HFFc6 (cell line): ENCODE measurements at regions not wholly inside any gene's neighbourhood (a gene's known extent, or its start where the extent isn't known, plus 50 kb on each side); places are given as distances from the start of the nearest gene placed in this dataset.

Source experiments
- DNase-seq: peaks from one replicate; pipeline ENCODE4 v3.0.0-alpha.2; 2018
- H3K27ac Mint-ChIP-seq: 2 replicates; pipeline ENCODE4 v1.8.0; 2020; ENCODE audit warnings: mild to moderate bottlenecking, mixed read lengths
- H3K27me3 Mint-ChIP-seq: 2 replicates; pipeline ENCODE4 v1.8.0; 2021; ENCODE audit warnings: mild to moderate bottlenecking, moderate library complexity, mixed read lengths; ENCODE audit not compliant: insufficient read depth
- H3K36me3 Mint-ChIP-seq: 2 replicates; pipeline ENCODE4 v1.8.0; 2021; ENCODE audit warnings: low read depth, mixed read lengths
- H3K4me1 Mint-ChIP-seq: 2 replicates; pipeline ENCODE4 v1.8.0; 2020; ENCODE audit warnings: low read depth, mixed read lengths
- H3K4me3 Mint-ChIP-seq: 2 replicates; pipeline ENCODE4 v1.8.0; 2020; ENCODE audit warnings: mild to moderate bottlenecking, moderate library complexity, mixed read lengths
- H3K9me3 Mint-ChIP-seq: 2 replicates; pipeline ENCODE4 v1.8.0; 2020; ENCODE audit warnings: mild to moderate bottlenecking, mixed read lengths
- CTCF ChIP-seq: fragments of 200-600 bp; sonication (generic); IDR thresholded peaks from 2 replicates; pipeline ENCODE4 v1.5.0; 2021; ENCODE audit warnings: antibody characterized with exemption, mild to moderate bottlenecking

- H3K36me3 Mint-ChIP-seq, result 0 out of 2 replicates have a peak, but pooled peaks cover 5% of the 10 kb centered on the region
- no peak overlapping the region for H3K27ac Mint-ChIP-seq
- peaks cover 5% of the 10 kb centered on the region; the same call in 1 of the 2 replicates for H3K9me3 Mint-ChIP-seq
- no peak for TF ChIP-seq CTCF
- peaks cover 46% of the 10 kb centered on the region for H3K4me1 Mint-ChIP-seq
- peak overlapping the region; percentile 19; the same call in 1 of the 2 replicates for H3K4me3 Mint-ChIP-seq
- H3K27me3 Mint-ChIP-seq, result no peaks in the 10 kb centered on the region
- DNase-seq, result no peak
These were observed 669.9 kb downstream of the SLC16A7 start for GRCh38 chr12:60265741-60266140.

GRCh38 chr12:60266381-60266852 lies 670.6 kb downstream of the SLC16A7 start:
- Mint-ChIP-seq H3K36me3 (0 out of 2 replicates have a peak, but pooled peaks cover 5% of the 10 kb centered on the region), H3K4me1 (peaks cover 46% of the 10 kb centered on the region), H3K27me3 (no peaks in the 10 kb centered on the region), H3K4me3 (peak overlapping the region; percentile 19; the same call in 1 of the 2 replicates), H3K9me3 (peaks cover 5% of the 10 kb centered on the region; the same call in 1 of the 2 replicates), H3K27ac (peak overlapping the region; percentile 61)
- peak; percentile 74 for DNase-seq
- no peak for TF ChIP-seq CTCF

GRCh38 chr12:60269611-60270269 lies 673.9 kb downstream of the SLC16A7 start:
- Mint-ChIP-seq H3K27ac (no peak overlapping the region), H3K27me3 (no peaks in the 10 kb centered on the region; the same call in 1 of the 2 replicates), H3K4me3 (no peak overlapping the region), H3K36me3 (no peaks in the 10 kb centered on the region), H3K4me1 (peaks cover 24% of the 10 kb centered on the region), H3K9me3 (peaks cover 5% of the 10 kb centered on the region; the same call in 1 of the 2 replicates)
- no peak for TF ChIP-seq CTCF
- DNase-seq, result no peak

GRCh38 chr12:60271816-60272215 lies 676.0 kb downstream of the SLC16A7 start:
- no peak for DNase-seq
- Mint-ChIP-seq H3K4me3 (no peak overlapping the region), H3K27ac (no peak overlapping the region), H3K9me3 (peaks cover 5% of the 10 kb centered on the region; the same call in 1 of the 2 replicates), H3K4me1 (peaks cover 11% of the 10 kb centered on the region), H3K36me3 (no peaks in the 10 kb centered on the region), H3K27me3 (no peaks in the 10 kb centered on the region; the same call in 1 of the 2 replicates)
- no peak for TF ChIP-seq CTCF

GRCh38 chr12:60278209-60278608 lies 682.4 kb downstream of the SLC16A7 start:
- H3K36me3 Mint-ChIP-seq, result no peaks in the 10 kb centered on the region
- DNase-seq, result no peak
- H3K27me3 Mint-ChIP-seq, result peaks cover 2% of the 10 kb centered on the region; the same call in 1 of the 2 replicates
- TF ChIP-seq CTCF, result no peak
- peaks cover 23% of the 10 kb centered on the region for H3K4me1 Mint-ChIP-seq
- H3K4me3 Mint-ChIP-seq, result no peak overlapping the region
- peak overlapping the region; percentile 1; the same call in 1 of the 2 replicates for H3K27ac Mint-ChIP-seq
- H3K9me3 Mint-ChIP-seq, result no peaks in the 10 kb centered on the region
